NB4 (cell line): ENCODE measurements at regions not wholly inside any gene's neighbourhood (a gene's known extent, or its start where the extent isn't known, plus 50 kb on each side); places are given as distances from the start of the nearest gene placed in this dataset.

Experiments
- CTCF ChIP-seq: IDR thresholded peaks from one replicate; pipeline ENCODE4 v1.5.1; 2012; ENCODE audit warnings: low read depth, low read length
- MYC ChIP-seq: IDR thresholded peaks from 2 replicates; pipeline ENCODE4 v1.6.1; 2011; ENCODE audit warnings: low read depth, low read length
- POLR2A ChIP-seq: IDR thresholded peaks from 2 replicates; pipeline ENCODE4 v1.6.1; 2011; ENCODE audit warnings: mild to moderate bottlenecking; ENCODE audit not compliant: insufficient read length; ENCODE audit errors: extremely low read depth

- TF ChIP-seq CTCF (no peak), POLR2A (no peak), MYC (no peak)
Observed at GRCh38 chr6:149250951-149251350, 66.6 kb upstream of the TAB2 start.
